OCI-LY3 (cell line): ENCODE measurements at regions not wholly inside any gene's neighbourhood (a gene's known extent, or its start where the extent isn't known, plus 50 kb on each side); places are given as distances from the start of the nearest gene placed in this dataset.

ENCODE experiments used
- EZH2phosphoT487 ChIP-seq: fragments of 200-600 bp; shearing (Covaris generic); IDR thresholded peaks from 2 replicates; pipeline ENCODE4 v1.6.1; 2018; ENCODE audit warnings: antibody characterized with exemption, mixed run types, low read depth
- TF ChIP-seq, protein P1 (sequence below): fragments of 200-600, 300-600 bp; sonication (generic); IDR thresholded peaks from 2 replicates; pipeline ENCODE4 v1.5.1; 2014; ENCODE audit warnings: antibody characterized with exemption, low read length, low read depth

DNA sequence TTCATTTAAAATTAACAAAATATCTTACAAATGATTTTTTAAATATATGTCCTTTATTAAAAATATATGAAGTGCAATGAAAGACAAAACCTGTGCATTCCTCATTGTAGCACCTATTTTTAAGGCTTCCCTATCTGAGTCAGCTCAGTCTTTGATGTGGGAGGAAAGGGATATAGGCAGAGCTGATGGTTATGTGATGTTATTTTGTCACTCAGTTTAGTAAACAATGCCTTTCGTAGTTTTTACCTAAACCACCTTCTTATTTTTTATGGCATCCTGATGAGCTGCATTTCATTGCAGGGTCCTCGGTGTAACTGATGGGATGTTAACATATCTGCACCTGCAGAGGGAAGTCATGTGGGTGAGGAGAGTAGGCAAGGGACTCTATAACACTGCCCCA, 58.9 kb upstream of the FRMD6 start:
- TF ChIP-seq, protein P1, sequence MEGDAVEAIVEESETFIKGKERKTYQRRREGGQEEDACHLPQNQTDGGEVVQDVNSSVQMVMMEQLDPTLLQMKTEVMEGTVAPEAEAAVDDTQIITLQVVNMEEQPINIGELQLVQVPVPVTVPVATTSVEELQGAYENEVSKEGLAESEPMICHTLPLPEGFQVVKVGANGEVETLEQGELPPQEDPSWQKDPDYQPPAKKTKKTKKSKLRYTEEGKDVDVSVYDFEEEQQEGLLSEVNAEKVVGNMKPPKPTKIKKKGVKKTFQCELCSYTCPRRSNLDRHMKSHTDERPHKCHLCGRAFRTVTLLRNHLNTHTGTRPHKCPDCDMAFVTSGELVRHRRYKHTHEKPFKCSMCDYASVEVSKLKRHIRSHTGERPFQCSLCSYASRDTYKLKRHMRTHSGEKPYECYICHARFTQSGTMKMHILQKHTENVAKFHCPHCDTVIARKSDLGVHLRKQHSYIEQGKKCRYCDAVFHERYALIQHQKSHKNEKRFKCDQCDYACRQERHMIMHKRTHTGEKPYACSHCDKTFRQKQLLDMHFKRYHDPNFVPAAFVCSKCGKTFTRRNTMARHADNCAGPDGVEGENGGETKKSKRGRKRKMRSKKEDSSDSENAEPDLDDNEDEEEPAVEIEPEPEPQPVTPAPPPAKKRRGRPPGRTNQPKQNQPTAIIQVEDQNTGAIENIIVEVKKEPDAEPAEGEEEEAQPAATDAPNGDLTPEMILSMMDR, result no peak
- no peak for TF ChIP-seq EZH2phosphoT487
